HG03342 (cell line): ENCODE measurements at regions not wholly inside any gene's neighbourhood (a gene's known extent, or its start where the extent isn't known, plus 50 kb on each side); places are given as distances from the start of the nearest gene placed in this dataset.
"Not testable (repeated sequence)": the region's sequence is repeated elsewhere in the genome, so short reads cannot be mapped to it uniquely, and the experiment has no call there.

Experiments
- ATAC-seq: cut with Tn5 transposase; IDR thresholded peaks from one replicate; pipeline ENCODE4 v1.9.1; 2021; ENCODE audit warnings: mild to moderate bottlenecking, moderate library complexity; ENCODE audit not compliant: unreplicated experiment

GRCh38 chr2:67755156-67755882 lies 307.5 kb downstream of the C1D start:
- no peak for ATAC-seq

- no peak for ATAC-seq
These were observed 301.8 kb downstream of the C1D start for GRCh38 chr2:67760995-67761394.

- ATAC-seq, result no peak
These were observed 291.4 kb downstream of the C1D start for GRCh38 chr2:67771380-67771779.

GRCh38 chr2:67772216-67773170 lies 290.3 kb downstream of the C1D start:
- ATAC-seq, result no peak

GRCh38 chr2:67773851-67774250 lies 289.0 kb downstream of the C1D start:
- ATAC-seq, result no peak

- ATAC-seq, result no peak
These were observed 286.5 kb downstream of the C1D start for GRCh38 chr2:67776276-67776675.

GRCh38 chr2:67777010-67777409 lies 285.8 kb downstream of the C1D start:
- ATAC-seq, result no peak

GRCh38 chr2:67777836-67778429 lies 284.9 kb downstream of the C1D start:
- no peak for ATAC-seq

GRCh38 chr2:67780841-67781240 lies 282.0 kb downstream of the C1D start:
- not testable (repeated sequence) for ATAC-seq

GRCh38 chr2:67782443-67782842 lies 280.4 kb downstream of the C1D start:
- ATAC-seq, result no peak

GRCh38 chr2:67783026-67783425 lies 279.8 kb downstream of the C1D start:
- ATAC-seq, result no peak

GRCh38 chr2:67790622-67791021 lies 272.2 kb downstream of the C1D start:
- no peak for ATAC-seq

- no peak for ATAC-seq
These were observed 270.6 kb downstream of the C1D start for GRCh38 chr2:67792191-67792590.

- no peak for ATAC-seq
These were observed 270.1 kb downstream of the C1D start for GRCh38 chr2:67792681-67793091.

GRCh38 chr2:67797801-67798540 lies 264.8 kb downstream of the C1D start:
- no peak for ATAC-seq

- no peak for ATAC-seq
These were observed 264.2 kb downstream of the C1D start for GRCh38 chr2:67798541-67799160.

- ATAC-seq, result no peak
These were observed 262.9 kb downstream of the C1D start for GRCh38 chr2:67799886-67800285.

- ATAC-seq, result no peak
These were observed 260.5 kb downstream of the C1D start for GRCh38 chr2:67802291-67802690.

- ATAC-seq, result no peak
These were observed 260.0 kb downstream of the C1D start for GRCh38 chr2:67802824-67803223.

GRCh38 chr2:67806816-67807215 lies 256.0 kb downstream of the C1D start:
- no peak for ATAC-seq
